ENCODE measurements at regions not wholly inside any gene's neighbourhood (a gene's known extent, or its start where the extent isn't known, plus 50 kb on each side); places are given as distances from the start of the nearest gene placed in this dataset.

- H3K27ac ChIP-seq: peak overlapping the region; percentile 29 to 76
- H3K27me3 ChIP-seq: no peaks in the 10 kb centered on the region
- H3K4me1 ChIP-seq: peaks cover 11% of the 10 kb centered on the region
- intact Hi-C loops (cut with DNase I; ENCODE audit: low total_unique reads): loop anchor here (10.0 kb wide), 2 partner anchors 220 to 320 kb away; no protein-coding TSS in a partner anchor
- peak; percentile 86 for DNase-seq
- TF ChIP-seq, protein P1, sequence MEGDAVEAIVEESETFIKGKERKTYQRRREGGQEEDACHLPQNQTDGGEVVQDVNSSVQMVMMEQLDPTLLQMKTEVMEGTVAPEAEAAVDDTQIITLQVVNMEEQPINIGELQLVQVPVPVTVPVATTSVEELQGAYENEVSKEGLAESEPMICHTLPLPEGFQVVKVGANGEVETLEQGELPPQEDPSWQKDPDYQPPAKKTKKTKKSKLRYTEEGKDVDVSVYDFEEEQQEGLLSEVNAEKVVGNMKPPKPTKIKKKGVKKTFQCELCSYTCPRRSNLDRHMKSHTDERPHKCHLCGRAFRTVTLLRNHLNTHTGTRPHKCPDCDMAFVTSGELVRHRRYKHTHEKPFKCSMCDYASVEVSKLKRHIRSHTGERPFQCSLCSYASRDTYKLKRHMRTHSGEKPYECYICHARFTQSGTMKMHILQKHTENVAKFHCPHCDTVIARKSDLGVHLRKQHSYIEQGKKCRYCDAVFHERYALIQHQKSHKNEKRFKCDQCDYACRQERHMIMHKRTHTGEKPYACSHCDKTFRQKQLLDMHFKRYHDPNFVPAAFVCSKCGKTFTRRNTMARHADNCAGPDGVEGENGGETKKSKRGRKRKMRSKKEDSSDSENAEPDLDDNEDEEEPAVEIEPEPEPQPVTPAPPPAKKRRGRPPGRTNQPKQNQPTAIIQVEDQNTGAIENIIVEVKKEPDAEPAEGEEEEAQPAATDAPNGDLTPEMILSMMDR (IDR thresholded peaks at IDR 0.05): peak; percentile 65 to 72 (median 68)
- no peak for TF ChIP-seq POLR2A (IDR thresholded peaks at IDR 0.05)
- no peaks in the 10 kb centered on the region for H3K9me3 ChIP-seq
- H3K36me3 ChIP-seq (ENCODE audit: low read depth, missing control alignments): no peaks in the 10 kb centered on the region
- H3K4me3 ChIP-seq: no peak overlapping the region
- WGBS, 2 donors: 37 to 42% methylated on average over 7 to 9 of the region's 9 CpGs
Observed at GRCh38 chr14:32254952-32255679, 52.0 kb upstream of the RNU6-8 start.

DNA sequence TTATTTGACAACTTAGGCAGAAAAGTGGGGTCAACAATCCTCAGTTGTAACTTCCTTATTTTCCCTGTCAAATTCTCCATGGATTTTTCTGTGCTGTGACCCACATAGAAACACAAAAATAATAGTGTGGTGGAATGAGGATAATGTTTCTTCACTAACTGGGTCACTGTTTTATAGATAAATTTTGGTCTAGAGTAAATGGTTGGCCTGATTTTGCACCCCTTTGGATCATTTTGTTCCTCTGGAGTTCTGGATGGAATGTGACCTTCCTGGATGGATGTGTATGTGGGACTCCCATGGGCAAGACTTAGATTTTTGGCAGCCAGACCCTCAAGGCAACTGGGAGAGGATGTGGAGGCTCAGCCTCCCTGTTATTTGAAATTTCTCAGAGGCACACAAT is 52.7 kb upstream of the RNU6-8 start:
- no peaks in the 10 kb centered on the region for H3K9me3 ChIP-seq
- no peak for TF ChIP-seq POLR2A (IDR thresholded peaks at IDR 0.05)
- TF ChIP-seq, protein P1 (IDR thresholded peaks at IDR 0.05): no peak
- intact Hi-C loops (cut with DNase I; ENCODE audit: low total_unique reads): loop anchor here (10.0 kb wide), 2 partner anchors 219 to 321 kb away; no protein-coding TSS in a partner anchor
- no peak overlapping the region for H3K4me3 ChIP-seq
- no peaks in the 10 kb centered on the region for H3K27me3 ChIP-seq
- H3K27ac ChIP-seq: peak overlapping the region; percentile 29 to 76
- H3K36me3 ChIP-seq (ENCODE audit: low read depth, missing control alignments): no peaks in the 10 kb centered on the region
- peak; percentile 59 for DNase-seq
- peaks cover 11% of the 10 kb centered on the region for H3K4me1 ChIP-seq

DNA sequence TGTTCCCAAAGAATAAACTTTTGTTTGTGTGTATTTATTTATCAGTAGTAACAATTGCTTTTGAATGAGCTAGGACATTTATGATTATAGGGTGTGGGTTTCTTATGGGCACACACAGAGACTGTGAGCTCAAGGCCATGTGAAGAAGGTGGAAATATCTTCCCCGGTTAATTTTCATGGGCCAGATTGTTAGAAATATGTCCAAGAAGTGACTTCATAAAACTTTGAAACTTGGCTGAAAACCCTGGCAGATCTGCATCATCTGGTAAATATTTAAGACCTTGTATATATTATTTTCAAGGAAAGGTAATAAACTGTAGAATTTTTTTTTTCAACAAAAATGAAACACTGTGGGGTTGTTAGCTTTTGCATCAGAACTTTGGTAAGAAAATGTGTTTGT is 53.5 kb upstream of the RNU6-8 start:
- Histone ChIP-seq H3K4me3 (no peak overlapping the region), H3K36me3 (ENCODE audit: low read depth, missing control alignments) (no peaks in the 10 kb centered on the region), H3K27me3 (no peaks in the 10 kb centered on the region), H3K4me1 (peaks cover 11% of the 10 kb centered on the region), H3K9me3 (no peaks in the 10 kb centered on the region), H3K27ac (peak overlapping the region in 1 of 2 donors; percentile 76)
- 14 to 36% methylated on average over 1 of the region's 1 CpG for WGBS, 2 donors
- DNase-seq: no peak
- TF ChIP-seq POLR2A (IDR thresholded peaks at IDR 0.05): no peak
- TF ChIP-seq, protein P1 (IDR thresholded peaks at IDR 0.05): no peak
- intact Hi-C loops (cut with DNase I; ENCODE audit: low total_unique reads): loop anchor here (10.0 kb wide), 2 partner anchors 218 to 322 kb away; no protein-coding TSS in a partner anchor

GRCh38 chr14:32258336-32258993 is 55.4 kb upstream of the RNU6-8 start:
- Histone ChIP-seq H3K9me3 (no peaks in the 10 kb centered on the region), H3K27ac (no peak overlapping the region), H3K27me3 (no peaks in the 10 kb centered on the region), H3K36me3 (ENCODE audit: low read depth, missing control alignments) (no peaks in the 10 kb centered on the region), H3K4me1 (peaks cover 11% of the 10 kb centered on the region), H3K4me3 (no peak overlapping the region)
- WGBS, 2 donors: 56 to 63% methylated on average over 3 of the region's 3 CpGs
- TF ChIP-seq, protein P1 (IDR thresholded peaks at IDR 0.05): no peak
- TF ChIP-seq POLR2A (IDR thresholded peaks at IDR 0.05): no peak
- intact Hi-C loops (cut with DNase I; ENCODE audit: low total_unique reads): loop anchor here (10.0 kb wide), 2 partner anchors 216 to 324 kb away; no protein-coding TSS in a partner anchor
- no peak for DNase-seq
